Liver (tissue), 3 donors: ENCODE measurements at regions not wholly inside any gene's neighbourhood (a gene's known extent, or its start where the extent isn't known, plus 50 kb on each side); places are given as distances from the start of the nearest gene placed in this dataset.

ENCODE experiments used
- EGR1 ChIP-seq, 2 donors: IDR thresholded peaks; 2 replicates each; pipeline ENCODE4 v1.6.1; 2016 to 2018; ENCODE audit warnings: antibody characterized with exemption in 2 of 2, low read depth in 2 of 2
- FOXA1 ChIP-seq: IDR thresholded peaks from 2 replicates; pipeline ENCODE4 v1.6.1; 2016; ENCODE audit warnings: antibody characterized with exemption
- GABPA ChIP-seq, 2 donors: IDR thresholded peaks in 1 of 2; conservative IDR thresholded peaks in 1 of 2; 2 replicates each; pipeline ENCODE4 v1.6.1; 2016; ENCODE audit warnings: antibody characterized with exemption in 2 of 2, mild to moderate bottlenecking in 1 of 2, moderate library complexity in 1 of 2
- JUND ChIP-seq, 2 donors: IDR thresholded peaks; 2 replicates each; pipeline ENCODE4 v1.6.1; 2016; ENCODE audit warnings: antibody characterized with exemption in 2 of 2
- RAD21 ChIP-seq, 2 donors: IDR thresholded peaks; 2 replicates each; pipeline ENCODE4 v1.6.1; 2016; ENCODE audit warnings: antibody characterized with exemption in 2 of 2, mild to moderate bottlenecking in 2 of 2
- RXRA ChIP-seq, 2 donors: IDR thresholded peaks; 2 replicates each; pipeline ENCODE4 v1.6.1; 2017 to 2018; ENCODE audit warnings: antibody characterized with exemption in 2 of 2, mild to moderate bottlenecking in 1 of 2
- SP1 ChIP-seq: IDR thresholded peaks from 2 replicates; pipeline ENCODE4 v1.6.1; 2018; ENCODE audit warnings: antibody characterized with exemption, mild to moderate bottlenecking
- TAF1 ChIP-seq: conservative IDR thresholded peaks from 2 replicates; pipeline ENCODE4 v1.6.1; 2016; ENCODE audit warnings: antibody characterized with exemption, mild to moderate bottlenecking
- YY1 ChIP-seq: IDR thresholded peaks from 2 replicates; pipeline ENCODE4 v1.6.1; 2016; ENCODE audit warnings: antibody characterized with exemption, mild to moderate bottlenecking
- TF ChIP-seq, protein P1 (sequence below): fragments of 150-350 bp; IDR thresholded peaks from 2 replicates; pipeline ENCODE4 v1.5.1; 2017; ENCODE audit warnings: improper control_type of control experiment, low read depth, low read length; ENCODE audit not compliant: missing input control
- TF ChIP-seq, protein P2 (sequence below): IDR thresholded peaks from 2 replicates; pipeline ENCODE4 v1.6.1; 2016; ENCODE audit warnings: antibody characterized with exemption
- TF ChIP-seq, protein P3 (sequence below): IDR thresholded peaks from 2 replicates; pipeline ENCODE4 v1.6.1; 2016; ENCODE audit warnings: antibody characterized with exemption
- TF ChIP-seq, protein P4 (sequence below): IDR thresholded peaks from 2 replicates; pipeline ENCODE4 v1.6.1; 2016; ENCODE audit warnings: antibody characterized with exemption
- TF ChIP-seq, protein P5 (sequence below): IDR thresholded peaks from 2 replicates; pipeline ENCODE4 v1.6.1; 2016; ENCODE audit warnings: antibody characterized with exemption, mild to moderate bottlenecking
- donor health status: healthy.
- donor health status: healthy.

DNA sequence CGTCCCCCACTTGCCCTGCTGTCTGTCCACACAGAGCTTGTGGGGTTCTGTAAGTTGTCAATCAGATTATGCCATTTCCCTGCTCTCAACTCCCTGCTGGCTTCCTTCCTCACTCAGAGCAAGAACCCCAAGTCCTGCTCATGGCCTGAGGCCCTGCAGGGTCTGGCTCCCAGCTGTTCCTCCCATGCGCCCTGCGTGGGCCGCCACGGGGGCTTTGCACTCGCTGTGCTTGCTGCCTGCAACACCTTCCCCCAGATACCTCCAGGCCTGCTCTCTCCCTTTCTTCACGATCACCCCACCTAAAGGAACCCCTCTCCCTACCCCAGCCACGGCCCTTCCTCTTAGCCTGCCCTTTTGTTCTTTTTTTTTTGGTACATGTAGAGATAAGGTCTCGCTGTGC lies 234.6 kb downstream of the AACS start:
- TF ChIP-seq, protein P1, sequence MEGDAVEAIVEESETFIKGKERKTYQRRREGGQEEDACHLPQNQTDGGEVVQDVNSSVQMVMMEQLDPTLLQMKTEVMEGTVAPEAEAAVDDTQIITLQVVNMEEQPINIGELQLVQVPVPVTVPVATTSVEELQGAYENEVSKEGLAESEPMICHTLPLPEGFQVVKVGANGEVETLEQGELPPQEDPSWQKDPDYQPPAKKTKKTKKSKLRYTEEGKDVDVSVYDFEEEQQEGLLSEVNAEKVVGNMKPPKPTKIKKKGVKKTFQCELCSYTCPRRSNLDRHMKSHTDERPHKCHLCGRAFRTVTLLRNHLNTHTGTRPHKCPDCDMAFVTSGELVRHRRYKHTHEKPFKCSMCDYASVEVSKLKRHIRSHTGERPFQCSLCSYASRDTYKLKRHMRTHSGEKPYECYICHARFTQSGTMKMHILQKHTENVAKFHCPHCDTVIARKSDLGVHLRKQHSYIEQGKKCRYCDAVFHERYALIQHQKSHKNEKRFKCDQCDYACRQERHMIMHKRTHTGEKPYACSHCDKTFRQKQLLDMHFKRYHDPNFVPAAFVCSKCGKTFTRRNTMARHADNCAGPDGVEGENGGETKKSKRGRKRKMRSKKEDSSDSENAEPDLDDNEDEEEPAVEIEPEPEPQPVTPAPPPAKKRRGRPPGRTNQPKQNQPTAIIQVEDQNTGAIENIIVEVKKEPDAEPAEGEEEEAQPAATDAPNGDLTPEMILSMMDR, result no peak
- TF ChIP-seq, protein P2, sequence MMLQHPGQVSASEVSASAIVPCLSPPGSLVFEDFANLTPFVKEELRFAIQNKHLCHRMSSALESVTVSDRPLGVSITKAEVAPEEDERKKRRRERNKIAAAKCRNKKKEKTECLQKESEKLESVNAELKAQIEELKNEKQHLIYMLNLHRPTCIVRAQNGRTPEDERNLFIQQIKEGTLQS, result no peak
- TF ChIP-seq, protein P3, sequence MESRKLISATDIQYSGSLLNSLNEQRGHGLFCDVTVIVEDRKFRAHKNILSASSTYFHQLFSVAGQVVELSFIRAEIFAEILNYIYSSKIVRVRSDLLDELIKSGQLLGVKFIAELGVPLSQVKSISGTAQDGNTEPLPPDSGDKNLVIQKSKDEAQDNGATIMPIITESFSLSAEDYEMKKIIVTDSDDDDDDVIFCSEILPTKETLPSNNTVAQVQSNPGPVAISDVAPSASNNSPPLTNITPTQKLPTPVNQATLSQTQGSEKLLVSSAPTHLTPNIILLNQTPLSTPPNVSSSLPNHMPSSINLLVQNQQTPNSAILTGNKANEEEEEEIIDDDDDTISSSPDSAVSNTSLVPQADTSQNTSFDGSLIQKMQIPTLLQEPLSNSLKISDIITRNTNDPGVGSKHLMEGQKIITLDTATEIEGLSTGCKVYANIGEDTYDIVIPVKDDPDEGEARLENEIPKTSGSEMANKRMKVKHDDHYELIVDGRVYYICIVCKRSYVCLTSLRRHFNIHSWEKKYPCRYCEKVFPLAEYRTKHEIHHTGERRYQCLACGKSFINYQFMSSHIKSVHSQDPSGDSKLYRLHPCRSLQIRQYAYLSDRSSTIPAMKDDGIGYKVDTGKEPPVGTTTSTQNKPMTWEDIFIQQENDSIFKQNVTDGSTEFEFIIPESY, result no peak
- TF ChIP-seq RAD21 (IDR thresholded peaks at IDR 0.05) (no peak), SP1 (no peak), JUND (IDR thresholded peaks at IDR 0.05) (no peak), TAF1 (no peak), YY1 (no peak), FOXA1 (no peak), GABPA (IDR thresholded peaks at IDR 0.05 in 1 of 2, conservative IDR thresholded peaks at IDR 0.05 in 1 of 2) (no peak), RXRA (IDR thresholded peaks at IDR 0.05) (no peak), EGR1 (IDR thresholded peaks at IDR 0.05; ENCODE audit: low read depth in 2 of 2) (no peak)
- TF ChIP-seq, protein P4, sequence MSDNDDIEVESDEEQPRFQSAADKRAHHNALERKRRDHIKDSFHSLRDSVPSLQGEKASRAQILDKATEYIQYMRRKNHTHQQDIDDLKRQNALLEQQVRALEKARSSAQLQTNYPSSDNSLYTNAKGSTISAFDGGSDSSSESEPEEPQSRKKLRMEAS, result no peak
- TF ChIP-seq, protein P5, sequence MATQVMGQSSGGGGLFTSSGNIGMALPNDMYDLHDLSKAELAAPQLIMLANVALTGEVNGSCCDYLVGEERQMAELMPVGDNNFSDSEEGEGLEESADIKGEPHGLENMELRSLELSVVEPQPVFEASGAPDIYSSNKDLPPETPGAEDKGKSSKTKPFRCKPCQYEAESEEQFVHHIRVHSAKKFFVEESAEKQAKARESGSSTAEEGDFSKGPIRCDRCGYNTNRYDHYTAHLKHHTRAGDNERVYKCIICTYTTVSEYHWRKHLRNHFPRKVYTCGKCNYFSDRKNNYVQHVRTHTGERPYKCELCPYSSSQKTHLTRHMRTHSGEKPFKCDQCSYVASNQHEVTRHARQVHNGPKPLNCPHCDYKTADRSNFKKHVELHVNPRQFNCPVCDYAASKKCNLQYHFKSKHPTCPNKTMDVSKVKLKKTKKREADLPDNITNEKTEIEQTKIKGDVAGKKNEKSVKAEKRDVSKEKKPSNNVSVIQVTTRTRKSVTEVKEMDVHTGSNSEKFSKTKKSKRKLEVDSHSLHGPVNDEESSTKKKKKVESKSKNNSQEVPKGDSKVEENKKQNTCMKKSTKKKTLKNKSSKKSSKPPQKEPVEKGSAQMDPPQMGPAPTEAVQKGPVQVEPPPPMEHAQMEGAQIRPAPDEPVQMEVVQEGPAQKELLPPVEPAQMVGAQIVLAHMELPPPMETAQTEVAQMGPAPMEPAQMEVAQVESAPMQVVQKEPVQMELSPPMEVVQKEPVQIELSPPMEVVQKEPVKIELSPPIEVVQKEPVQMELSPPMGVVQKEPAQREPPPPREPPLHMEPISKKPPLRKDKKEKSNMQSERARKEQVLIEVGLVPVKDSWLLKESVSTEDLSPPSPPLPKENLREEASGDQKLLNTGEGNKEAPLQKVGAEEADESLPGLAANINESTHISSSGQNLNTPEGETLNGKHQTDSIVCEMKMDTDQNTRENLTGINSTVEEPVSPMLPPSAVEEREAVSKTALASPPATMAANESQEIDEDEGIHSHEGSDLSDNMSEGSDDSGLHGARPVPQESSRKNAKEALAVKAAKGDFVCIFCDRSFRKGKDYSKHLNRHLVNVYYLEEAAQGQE, result no peak
